ENCODE measurements at regions not wholly inside any gene's neighbourhood (a gene's known extent, or its start where the extent isn't known, plus 50 kb on each side); places are given as distances from the start of the nearest gene placed in this dataset. TPM values are rescaled to one million over a fixed set of nuclear protein-coding genes. Genes with fewer than 3 reads are reported as not detected.

DNA sequence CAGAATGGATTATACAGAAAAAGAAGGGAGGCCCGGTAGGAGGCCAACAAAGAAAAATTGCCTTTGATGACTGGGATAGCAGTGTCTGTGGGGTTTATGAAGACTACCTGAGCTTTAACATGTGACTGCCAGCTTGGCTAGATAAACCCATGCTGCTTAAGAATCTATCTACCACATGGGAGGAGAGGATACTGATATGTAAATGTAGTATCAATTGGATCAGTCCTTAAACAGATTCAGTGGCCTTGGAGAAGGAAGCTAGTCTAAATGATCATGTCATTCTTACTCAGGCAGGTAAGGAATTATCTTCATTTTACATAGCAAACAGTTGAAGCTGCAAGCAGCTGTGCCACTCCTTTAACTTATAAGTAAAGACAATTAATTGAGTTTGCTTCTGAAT, 50.0 kb upstream of the SYNPR start:
- no peaks in the 10 kb centered on the region for H3K36me3 ChIP-seq (ENCODE audit: control insufficient read depth in 4 of 4, insufficient read depth in 3 of 4, low read depth in 1 of 4, low read length in 3 of 4)
- TF ChIP-seq FOXA2 (IDR thresholded peaks at IDR 0.05): no peak
- TF ChIP-seq, protein P1, sequence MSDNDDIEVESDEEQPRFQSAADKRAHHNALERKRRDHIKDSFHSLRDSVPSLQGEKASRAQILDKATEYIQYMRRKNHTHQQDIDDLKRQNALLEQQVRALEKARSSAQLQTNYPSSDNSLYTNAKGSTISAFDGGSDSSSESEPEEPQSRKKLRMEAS (IDR thresholded peaks at IDR 0.05): no peak
- TF ChIP-seq, protein P2, sequence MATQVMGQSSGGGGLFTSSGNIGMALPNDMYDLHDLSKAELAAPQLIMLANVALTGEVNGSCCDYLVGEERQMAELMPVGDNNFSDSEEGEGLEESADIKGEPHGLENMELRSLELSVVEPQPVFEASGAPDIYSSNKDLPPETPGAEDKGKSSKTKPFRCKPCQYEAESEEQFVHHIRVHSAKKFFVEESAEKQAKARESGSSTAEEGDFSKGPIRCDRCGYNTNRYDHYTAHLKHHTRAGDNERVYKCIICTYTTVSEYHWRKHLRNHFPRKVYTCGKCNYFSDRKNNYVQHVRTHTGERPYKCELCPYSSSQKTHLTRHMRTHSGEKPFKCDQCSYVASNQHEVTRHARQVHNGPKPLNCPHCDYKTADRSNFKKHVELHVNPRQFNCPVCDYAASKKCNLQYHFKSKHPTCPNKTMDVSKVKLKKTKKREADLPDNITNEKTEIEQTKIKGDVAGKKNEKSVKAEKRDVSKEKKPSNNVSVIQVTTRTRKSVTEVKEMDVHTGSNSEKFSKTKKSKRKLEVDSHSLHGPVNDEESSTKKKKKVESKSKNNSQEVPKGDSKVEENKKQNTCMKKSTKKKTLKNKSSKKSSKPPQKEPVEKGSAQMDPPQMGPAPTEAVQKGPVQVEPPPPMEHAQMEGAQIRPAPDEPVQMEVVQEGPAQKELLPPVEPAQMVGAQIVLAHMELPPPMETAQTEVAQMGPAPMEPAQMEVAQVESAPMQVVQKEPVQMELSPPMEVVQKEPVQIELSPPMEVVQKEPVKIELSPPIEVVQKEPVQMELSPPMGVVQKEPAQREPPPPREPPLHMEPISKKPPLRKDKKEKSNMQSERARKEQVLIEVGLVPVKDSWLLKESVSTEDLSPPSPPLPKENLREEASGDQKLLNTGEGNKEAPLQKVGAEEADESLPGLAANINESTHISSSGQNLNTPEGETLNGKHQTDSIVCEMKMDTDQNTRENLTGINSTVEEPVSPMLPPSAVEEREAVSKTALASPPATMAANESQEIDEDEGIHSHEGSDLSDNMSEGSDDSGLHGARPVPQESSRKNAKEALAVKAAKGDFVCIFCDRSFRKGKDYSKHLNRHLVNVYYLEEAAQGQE (IDR thresholded peaks at IDR 0.05): no peak
- TF ChIP-seq RXRA (IDR thresholded peaks at IDR 0.05): no peak
- no peak for TF ChIP-seq RAD21 (IDR thresholded peaks at IDR 0.05)
- no peak for TF ChIP-seq HNF4G (IDR thresholded peaks at IDR 0.05)
- TF ChIP-seq, protein P3, sequence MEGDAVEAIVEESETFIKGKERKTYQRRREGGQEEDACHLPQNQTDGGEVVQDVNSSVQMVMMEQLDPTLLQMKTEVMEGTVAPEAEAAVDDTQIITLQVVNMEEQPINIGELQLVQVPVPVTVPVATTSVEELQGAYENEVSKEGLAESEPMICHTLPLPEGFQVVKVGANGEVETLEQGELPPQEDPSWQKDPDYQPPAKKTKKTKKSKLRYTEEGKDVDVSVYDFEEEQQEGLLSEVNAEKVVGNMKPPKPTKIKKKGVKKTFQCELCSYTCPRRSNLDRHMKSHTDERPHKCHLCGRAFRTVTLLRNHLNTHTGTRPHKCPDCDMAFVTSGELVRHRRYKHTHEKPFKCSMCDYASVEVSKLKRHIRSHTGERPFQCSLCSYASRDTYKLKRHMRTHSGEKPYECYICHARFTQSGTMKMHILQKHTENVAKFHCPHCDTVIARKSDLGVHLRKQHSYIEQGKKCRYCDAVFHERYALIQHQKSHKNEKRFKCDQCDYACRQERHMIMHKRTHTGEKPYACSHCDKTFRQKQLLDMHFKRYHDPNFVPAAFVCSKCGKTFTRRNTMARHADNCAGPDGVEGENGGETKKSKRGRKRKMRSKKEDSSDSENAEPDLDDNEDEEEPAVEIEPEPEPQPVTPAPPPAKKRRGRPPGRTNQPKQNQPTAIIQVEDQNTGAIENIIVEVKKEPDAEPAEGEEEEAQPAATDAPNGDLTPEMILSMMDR (IDR thresholded peaks at IDR 0.05; ENCODE audit: low read depth, low read length, missing input control): no peak
- TF ChIP-seq, protein P4, sequence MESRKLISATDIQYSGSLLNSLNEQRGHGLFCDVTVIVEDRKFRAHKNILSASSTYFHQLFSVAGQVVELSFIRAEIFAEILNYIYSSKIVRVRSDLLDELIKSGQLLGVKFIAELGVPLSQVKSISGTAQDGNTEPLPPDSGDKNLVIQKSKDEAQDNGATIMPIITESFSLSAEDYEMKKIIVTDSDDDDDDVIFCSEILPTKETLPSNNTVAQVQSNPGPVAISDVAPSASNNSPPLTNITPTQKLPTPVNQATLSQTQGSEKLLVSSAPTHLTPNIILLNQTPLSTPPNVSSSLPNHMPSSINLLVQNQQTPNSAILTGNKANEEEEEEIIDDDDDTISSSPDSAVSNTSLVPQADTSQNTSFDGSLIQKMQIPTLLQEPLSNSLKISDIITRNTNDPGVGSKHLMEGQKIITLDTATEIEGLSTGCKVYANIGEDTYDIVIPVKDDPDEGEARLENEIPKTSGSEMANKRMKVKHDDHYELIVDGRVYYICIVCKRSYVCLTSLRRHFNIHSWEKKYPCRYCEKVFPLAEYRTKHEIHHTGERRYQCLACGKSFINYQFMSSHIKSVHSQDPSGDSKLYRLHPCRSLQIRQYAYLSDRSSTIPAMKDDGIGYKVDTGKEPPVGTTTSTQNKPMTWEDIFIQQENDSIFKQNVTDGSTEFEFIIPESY (IDR thresholded peaks at IDR 0.05): no peak
- TF ChIP-seq FOXA1 (IDR thresholded peaks at IDR 0.05): no peak
- TF ChIP-seq HNF4A (conservative IDR thresholded peaks at IDR 0.05): no peak
- TF ChIP-seq YY1 (IDR thresholded peaks at IDR 0.05): no peak
- TF ChIP-seq, protein P5, sequence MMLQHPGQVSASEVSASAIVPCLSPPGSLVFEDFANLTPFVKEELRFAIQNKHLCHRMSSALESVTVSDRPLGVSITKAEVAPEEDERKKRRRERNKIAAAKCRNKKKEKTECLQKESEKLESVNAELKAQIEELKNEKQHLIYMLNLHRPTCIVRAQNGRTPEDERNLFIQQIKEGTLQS (IDR thresholded peaks at IDR 0.05): no peak
- 69% methylated on average over 1 of the region's 1 CpG for WGBS
- no peak overlapping the region for H3K9ac ChIP-seq (ENCODE audit: low read depth in 1 of 2, low read length in 2 of 2)
- H3K27ac ChIP-seq (ENCODE audit: low read depth in 1 of 2, low read length in 2 of 2): no peak overlapping the region
- H3K4me3 ChIP-seq (ENCODE audit: low read depth in 1 of 3, low read length in 3 of 3): no peak overlapping the region
- H3K4me1 ChIP-seq (ENCODE audit: control insufficient read depth in 4 of 4, insufficient read depth in 4 of 4, low read length in 3 of 4): no peaks in the 10 kb centered on the region
- H3K9me3 ChIP-seq (ENCODE audit: control insufficient read depth in 4 of 4, low read length in 3 of 4): no peaks in the 10 kb centered on the region
- no peak for DNase-seq (ENCODE audit: low spot score)
- H3K27me3 ChIP-seq (ENCODE audit: control insufficient read depth in 4 of 4, insufficient read depth in 4 of 4, low read length in 3 of 4): no peaks in the 10 kb centered on the region

Small RNA genes lying in the stretch of these regions (small RNA-seq; reads per million reads assigned to genes)
- gene UBL5P3: not detected

Measured in liver (tissue), 9 donors.